Left hindlimb (tissue), 1 donor: ENCODE measurements at regions not wholly inside any gene's neighbourhood (a gene's known extent, or its start where the extent isn't known, plus 50 kb on each side); places are given as distances from the start of the nearest gene placed in this dataset.
"Not testable (repeated sequence)": the region's sequence is repeated elsewhere in the genome, so short reads cannot be mapped to it uniquely, and the experiment has no call there.

Experiments used
- DNase-seq: peaks from one replicate; pipeline ENCODE4 v3.0.0-alpha.2; 2018

GRCh38 chr5:34189752-34190411 is 146.9 kb upstream of the C1QTNF3 start:
- peak; percentile 34 for DNase-seq

- peak; percentile 47 for DNase-seq
Observed at GRCh38 chr5:34190466-34190865, 147.5 kb upstream of the C1QTNF3 start.

GRCh38 chr5:34191279-34191744 is 148.3 kb upstream of the C1QTNF3 start:
- peak; percentile 47 for DNase-seq

GRCh38 chr5:34192064-34192922 is 149.3 kb upstream of the C1QTNF3 start:
- DNase-seq: peak; percentile 60

- not testable (repeated sequence) for DNase-seq
Observed at GRCh38 chr5:34192923-34193262, 149.9 kb upstream of the C1QTNF3 start.

- not testable (repeated sequence) for DNase-seq
Observed at GRCh38 chr5:34193297-34193696, 150.3 kb upstream of the C1QTNF3 start.

GRCh38 chr5:34193804-34194203 is 150.8 kb upstream of the C1QTNF3 start:
- DNase-seq: not testable (repeated sequence)

- DNase-seq: not testable (repeated sequence)
Observed at GRCh38 chr5:34196091-34196490, 153.1 kb upstream of the C1QTNF3 start.

- DNase-seq: not testable (repeated sequence)
Observed at GRCh38 chr5:34205347-34205746, 162.3 kb upstream of the C1QTNF3 start.

- not testable (repeated sequence) for DNase-seq
Observed at GRCh38 chr5:34217386-34217785, 174.4 kb upstream of the C1QTNF3 start.

- not testable (repeated sequence) for DNase-seq
Observed at GRCh38 chr5:34221329-34222073, 178.5 kb upstream of the C1QTNF3 start.

- DNase-seq: not testable (repeated sequence)
Observed at GRCh38 chr5:34223158-34223557, 180.1 kb upstream of the C1QTNF3 start.

GRCh38 chr5:34230402-34230801 is 187.4 kb upstream of the C1QTNF3 start:
- not testable (repeated sequence) for DNase-seq

GRCh38 chr5:34243802-34244201 is 200.8 kb upstream of the C1QTNF3 start:
- not testable (repeated sequence) for DNase-seq

- DNase-seq: peak; percentile 70
Observed at GRCh38 chr5:34244281-34245031, 201.4 kb upstream of the C1QTNF3 start.

- not testable (repeated sequence) for DNase-seq
Observed at GRCh38 chr5:34245032-34245394, 202.0 kb upstream of the C1QTNF3 start.

- not testable (repeated sequence) for DNase-seq
Observed at GRCh38 chr5:34245813-34246212, 202.8 kb upstream of the C1QTNF3 start.

- DNase-seq: not testable (repeated sequence)
Observed at GRCh38 chr5:34258598-34258997, 215.6 kb upstream of the C1QTNF3 start.

GRCh38 chr5:34261020-34261419 is 218.0 kb upstream of the C1QTNF3 start:
- not testable (repeated sequence) for DNase-seq

- not testable (repeated sequence) for DNase-seq
Observed at GRCh38 chr5:34266151-34266550, 223.1 kb upstream of the C1QTNF3 start.

GRCh38 chr5:34296759-34297158 is 253.7 kb upstream of the C1QTNF3 start:
- not testable (repeated sequence) for DNase-seq

GRCh38 chr5:34329201-34329600 is 286.2 kb upstream of the C1QTNF3 start:
- not testable (repeated sequence) for DNase-seq
